HepG2 (cell line): ENCODE measurements at regions not wholly inside any gene's neighbourhood (a gene's known extent, or its start where the extent isn't known, plus 50 kb on each side); places are given as distances from the start of the nearest gene placed in this dataset.

Source experiments
- ADNP ChIP-seq: sonication (generic); formaldehyde crosslinking; IDR thresholded peaks from 2 replicates; pipeline ENCODE4 v1.4.0; 2020; ENCODE audit warnings: missing genetic modification reagents
- EEA1 ChIP-seq: sonication (generic); formaldehyde crosslinking; IDR thresholded peaks from 2 replicates; pipeline ENCODE4 v1.5.1; 2020; ENCODE audit warnings: mild to moderate bottlenecking, missing genetic modification reagents, borderline replicate concordance
- ELF1 ChIP-seq: sonication (generic); formaldehyde crosslinking; IDR thresholded peaks from 2 replicates; pipeline ENCODE4 v1.4.0; 2020; ENCODE audit warnings: missing genetic modification reagents
- HDAC6 ChIP-seq: fragments of 200-600 bp; sonication (generic); IDR thresholded peaks from 2 replicates; pipeline ENCODE4 v1.7.0; 2017; ENCODE audit warnings: mild to moderate bottlenecking, antibody characterized with exemption, low read length, low read depth
- HMG20A ChIP-seq: IDR thresholded peaks from 2 replicates; pipeline ENCODE4 v1.6.1; 2016; ENCODE audit warnings: borderline replicate concordance
- JARID2 ChIP-seq: sonication (generic); formaldehyde crosslinking; IDR thresholded peaks from 2 replicates; pipeline ENCODE4 v1.8.1; 2023; ENCODE audit warnings: missing genetic modification reagents, inconsistent platforms; ENCODE audit not compliant: insufficient replicate concordance
- KDM6A ChIP-seq: IDR thresholded peaks from 2 replicates; pipeline ENCODE4 v1.6.1; 2016; ENCODE audit warnings: low read depth
- MED8 ChIP-seq: sonication (generic); formaldehyde crosslinking; IDR thresholded peaks from 2 replicates; pipeline ENCODE4 v1.8.1; 2023; ENCODE audit warnings: mild to moderate bottlenecking, missing genetic modification reagents; ENCODE audit not compliant: insufficient replicate concordance
- MYNN ChIP-seq: sonication (generic); formaldehyde crosslinking; IDR thresholded peaks from 2 replicates; pipeline ENCODE4 v1.4.0; 2020; ENCODE audit warnings: mild to moderate bottlenecking, low read depth, missing genetic modification reagents
- NFE2 ChIP-seq: sonication (generic); formaldehyde crosslinking; IDR thresholded peaks from 2 replicates; pipeline ENCODE4 v1.4.0; 2020; ENCODE audit warnings: missing genetic modification reagents
- NR2F2 ChIP-seq: IDR thresholded peaks from 2 replicates; pipeline ENCODE4 v1.6.1; 2012; ENCODE audit warnings: low read depth, inconsistent platforms, borderline replicate concordance
- POGZ ChIP-seq: sonication (generic); formaldehyde crosslinking; IDR thresholded peaks from 2 replicates; pipeline ENCODE4 v1.4.0; 2020; ENCODE audit warnings: mild to moderate bottlenecking, missing genetic modification reagents
- RBM22 ChIP-seq: fragments of 200-400 bp; formaldehyde crosslinking; optimal IDR thresholded peaks from 2 replicates; pipeline ENCODE3; 2017; ENCODE audit warnings: mild to moderate bottlenecking, low read length, moderate library complexity
- SAP130 ChIP-seq: IDR thresholded peaks from 2 replicates; pipeline ENCODE4 v1.6.1; 2016; ENCODE audit warnings: low read depth
- STAT5B ChIP-seq: sonication (generic); formaldehyde crosslinking; IDR thresholded peaks from 2 replicates; pipeline ENCODE4 v1.4.0; 2020; ENCODE audit warnings: missing genetic modification reagents
- SYNCRIP ChIP-seq: fragments of 200-400 bp; formaldehyde crosslinking; IDR thresholded peaks from 2 replicates; pipeline ENCODE4 v1.6.1; 2018; ENCODE audit warnings: mild to moderate bottlenecking, low read depth, low read length; ENCODE audit not compliant: insufficient read depth
- TCF12 ChIP-seq, 2 experiments: fragments of 450-650 bp in 1 of 2; sonication (generic) in 1 of 2; formaldehyde crosslinking in 1 of 2; IDR thresholded peaks; 2 replicates each; pipeline versions ENCODE4 v1.6.1 to v1.8.0; 2017 to 2022; ENCODE audit warnings: antibody characterized with exemption in 1 of 2, mild to moderate bottlenecking in 1 of 2, missing genetic modification reagents in 1 of 2, moderate library complexity in 1 of 2
- ZBTB3 ChIP-seq: sonication (generic); formaldehyde crosslinking; IDR thresholded peaks from 2 replicates; pipeline ENCODE4 v1.4.0; 2020; ENCODE audit warnings: low read depth, mild to moderate bottlenecking, moderate library complexity, missing genetic modification reagents, borderline replicate concordance
- ZNF335 ChIP-seq: sonication (generic); formaldehyde crosslinking; IDR thresholded peaks from 2 replicates; pipeline ENCODE4 v1.4.0; 2020; ENCODE audit warnings: missing genetic modification reagents
- ZNF432 ChIP-seq: sonication (generic); formaldehyde crosslinking; IDR thresholded peaks from 2 replicates; pipeline ENCODE4 v1.5.0; 2020; ENCODE audit warnings: missing genetic modification reagents, mild to moderate bottlenecking, borderline replicate concordance
- ZNF546 ChIP-seq: sonication (generic); formaldehyde crosslinking; conservative IDR thresholded peaks from 2 replicates; pipeline ENCODE4 v1.8.1; 2023; ENCODE audit warnings: mild to moderate bottlenecking, missing genetic modification reagents
- ZNF678 ChIP-seq: sonication (generic); formaldehyde crosslinking; IDR thresholded peaks from 2 replicates; pipeline ENCODE4 v1.4.0; 2020; ENCODE audit warnings: mild to moderate bottlenecking, missing genetic modification reagents
- ZNF724P ChIP-seq: sonication (generic); formaldehyde crosslinking; IDR thresholded peaks from 2 replicates; pipeline ENCODE4 v1.8.0; 2022; ENCODE audit warnings: missing genetic modification reagents, borderline replicate concordance
- ZNF878 ChIP-seq: sonication (generic); formaldehyde crosslinking; IDR thresholded peaks from 2 replicates; pipeline ENCODE4 v1.8.1; 2023; ENCODE audit warnings: mild to moderate bottlenecking, missing genetic modification reagents, moderate library complexity
- TF ChIP-seq, protein P1 (sequence below): fragments of 450-650 bp; IDR thresholded peaks from 2 replicates; pipeline ENCODE4 v1.6.1; 2017
- TF ChIP-seq, protein P2 (sequence below): IDR thresholded peaks from 2 replicates; pipeline ENCODE4 v1.6.1; 2016; ENCODE audit warnings: low read depth, borderline replicate concordance
- TF ChIP-seq, protein P3 (sequence below): IDR thresholded peaks from 2 replicates; pipeline ENCODE4 v1.6.1; 2016; ENCODE audit warnings: low read depth, missing genetic modification reagents, missing compliant biosample characterization

DNA sequence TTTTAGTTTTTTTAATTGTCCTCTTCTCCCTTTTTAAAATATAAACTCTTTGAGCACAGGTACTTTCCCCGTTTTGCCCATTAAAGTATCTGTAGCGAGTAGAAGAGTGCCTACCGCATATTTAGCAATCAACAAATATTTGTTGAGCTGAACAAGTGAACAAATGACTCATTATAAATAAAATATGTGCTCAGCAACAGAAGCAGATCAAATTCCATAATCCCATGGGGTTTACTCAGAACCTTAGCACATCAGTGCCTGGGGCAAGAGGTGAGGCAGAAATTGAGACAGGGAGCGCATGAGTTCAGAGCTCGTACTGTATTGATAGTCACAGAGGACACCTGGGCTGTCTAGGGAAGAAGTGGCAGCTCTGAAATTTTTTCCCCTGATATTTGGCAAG, 161.0 kb downstream of the SEM1 start (continued):
- TF ChIP-seq ZNF432 (CRISPR knock-in tag) = no peak
- TF ChIP-seq SAP130 (CRISPR knock-in tag) = peak; percentile 35; the same call in 1 of the 2 replicates
- no peak for TF ChIP-seq ZNF335 (CRISPR knock-in tag)
- TF ChIP-seq, protein P1, sequence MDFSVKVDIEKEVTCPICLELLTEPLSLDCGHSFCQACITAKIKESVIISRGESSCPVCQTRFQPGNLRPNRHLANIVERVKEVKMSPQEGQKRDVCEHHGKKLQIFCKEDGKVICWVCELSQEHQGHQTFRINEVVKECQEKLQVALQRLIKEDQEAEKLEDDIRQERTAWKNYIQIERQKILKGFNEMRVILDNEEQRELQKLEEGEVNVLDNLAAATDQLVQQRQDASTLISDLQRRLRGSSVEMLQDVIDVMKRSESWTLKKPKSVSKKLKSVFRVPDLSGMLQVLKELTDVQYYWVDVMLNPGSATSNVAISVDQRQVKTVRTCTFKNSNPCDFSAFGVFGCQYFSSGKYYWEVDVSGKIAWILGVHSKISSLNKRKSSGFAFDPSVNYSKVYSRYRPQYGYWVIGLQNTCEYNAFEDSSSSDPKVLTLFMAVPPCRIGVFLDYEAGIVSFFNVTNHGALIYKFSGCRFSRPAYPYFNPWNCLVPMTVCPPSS = no peak
- no peak for TF ChIP-seq MED8 (CRISPR knock-in tag)
- no peak for TF ChIP-seq RBM22
- TF ChIP-seq ZNF546 = no peak
- 0 out of 2 replicates have a peak, but pooled peaks have one; percentile 22 for TF ChIP-seq KDM6A (CRISPR knock-in tag)
- no peak for TF ChIP-seq NFE2 (CRISPR knock-in tag)
- TF ChIP-seq, protein P2, sequence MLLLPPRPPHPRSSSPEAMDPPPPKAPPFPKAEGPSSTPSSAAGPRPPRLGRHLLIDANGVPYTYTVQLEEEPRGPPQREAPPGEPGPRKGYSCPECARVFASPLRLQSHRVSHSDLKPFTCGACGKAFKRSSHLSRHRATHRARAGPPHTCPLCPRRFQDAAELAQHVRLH (CRISPR knock-in tag) = no peak
- TF ChIP-seq NR2F2 = peak; percentile 57
- no peak for TF ChIP-seq HDAC6
- no peak for TF ChIP-seq ZNF678 (CRISPR knock-in tag)
- no peak for TF ChIP-seq TCF12 (IDR thresholded peaks at IDR 0.05)
- TF ChIP-seq TCF12 (CRISPR knock-in tag; IDR thresholded peaks at IDR 0.05) = no peak
- TF ChIP-seq ZNF878 (CRISPR knock-in tag) = peak; percentile 51; the same call in 1 of the 2 replicates
- no peak for TF ChIP-seq ELF1 (CRISPR knock-in tag)
- TF ChIP-seq JARID2 (CRISPR knock-in tag) = no peak
- TF ChIP-seq ZNF724P (CRISPR knock-in tag) = no peak
- peak; percentile 78; the same call in 1 of the 2 replicates for TF ChIP-seq HMG20A (CRISPR knock-in tag)
- no peak for TF ChIP-seq ADNP (CRISPR knock-in tag)
- TF ChIP-seq STAT5B = no peak
- TF ChIP-seq, protein P3, sequence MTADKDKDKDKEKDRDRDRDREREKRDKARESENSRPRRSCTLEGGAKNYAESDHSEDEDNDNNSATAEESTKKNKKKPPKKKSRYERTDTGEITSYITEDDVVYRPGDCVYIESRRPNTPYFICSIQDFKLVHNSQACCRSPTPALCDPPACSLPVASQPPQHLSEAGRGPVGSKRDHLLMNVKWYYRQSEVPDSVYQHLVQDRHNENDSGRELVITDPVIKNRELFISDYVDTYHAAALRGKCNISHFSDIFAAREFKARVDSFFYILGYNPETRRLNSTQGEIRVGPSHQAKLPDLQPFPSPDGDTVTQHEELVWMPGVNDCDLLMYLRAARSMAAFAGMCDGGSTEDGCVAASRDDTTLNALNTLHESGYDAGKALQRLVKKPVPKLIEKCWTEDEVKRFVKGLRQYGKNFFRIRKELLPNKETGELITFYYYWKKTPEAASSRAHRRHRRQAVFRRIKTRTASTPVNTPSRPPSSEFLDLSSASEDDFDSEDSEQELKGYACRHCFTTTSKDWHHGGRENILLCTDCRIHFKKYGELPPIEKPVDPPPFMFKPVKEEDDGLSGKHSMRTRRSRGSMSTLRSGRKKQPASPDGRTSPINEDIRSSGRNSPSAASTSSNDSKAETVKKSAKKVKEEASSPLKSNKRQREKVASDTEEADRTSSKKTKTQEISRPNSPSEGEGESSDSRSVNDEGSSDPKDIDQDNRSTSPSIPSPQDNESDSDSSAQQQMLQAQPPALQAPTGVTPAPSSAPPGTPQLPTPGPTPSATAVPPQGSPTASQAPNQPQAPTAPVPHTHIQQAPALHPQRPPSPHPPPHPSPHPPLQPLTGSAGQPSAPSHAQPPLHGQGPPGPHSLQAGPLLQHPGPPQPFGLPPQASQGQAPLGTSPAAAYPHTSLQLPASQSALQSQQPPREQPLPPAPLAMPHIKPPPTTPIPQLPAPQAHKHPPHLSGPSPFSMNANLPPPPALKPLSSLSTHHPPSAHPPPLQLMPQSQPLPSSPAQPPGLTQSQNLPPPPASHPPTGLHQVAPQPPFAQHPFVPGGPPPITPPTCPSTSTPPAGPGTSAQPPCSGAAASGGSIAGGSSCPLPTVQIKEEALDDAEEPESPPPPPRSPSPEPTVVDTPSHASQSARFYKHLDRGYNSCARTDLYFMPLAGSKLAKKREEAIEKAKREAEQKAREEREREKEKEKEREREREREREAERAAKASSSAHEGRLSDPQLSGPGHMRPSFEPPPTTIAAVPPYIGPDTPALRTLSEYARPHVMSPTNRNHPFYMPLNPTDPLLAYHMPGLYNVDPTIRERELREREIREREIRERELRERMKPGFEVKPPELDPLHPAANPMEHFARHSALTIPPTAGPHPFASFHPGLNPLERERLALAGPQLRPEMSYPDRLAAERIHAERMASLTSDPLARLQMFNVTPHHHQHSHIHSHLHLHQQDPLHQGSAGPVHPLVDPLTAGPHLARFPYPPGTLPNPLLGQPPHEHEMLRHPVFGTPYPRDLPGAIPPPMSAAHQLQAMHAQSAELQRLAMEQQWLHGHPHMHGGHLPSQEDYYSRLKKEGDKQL (CRISPR knock-in tag) = no peak
- no peak for TF ChIP-seq EEA1 (CRISPR knock-in tag)
- no peak for TF ChIP-seq POGZ (CRISPR knock-in tag)
- TF ChIP-seq SYNCRIP = no peak
- no peak for TF ChIP-seq MYNN (CRISPR knock-in tag)
- TF ChIP-seq ZBTB3 = no peak
